Esophagus muscularis mucosa (tissue), 4 donors: ENCODE measurements at regions not wholly inside any gene's neighbourhood (a gene's known extent, or its start where the extent isn't known, plus 50 kb on each side); places are given as distances from the start of the nearest gene placed in this dataset.

Experiments used
- DNase-seq: peaks from one replicate; pipeline ENCODE4 v3.0.0-alpha.2; 2017; ENCODE audit errors: extremely low spot score
- H3K27ac ChIP-seq, 4 donors: fragments of 200-600 bp; sonication (generic); replicated peaks in 1 of 4; 1 replicate in 3 of 4; 2 replicates in 1 of 4; pipeline ENCODE4 v1.5.1; 2016 to 2019; ENCODE audit warnings: mild to moderate bottlenecking in 1 of 4
- H3K27me3 ChIP-seq, 4 donors: fragments of 200-600 bp; sonication (generic); one replicate each; pipeline versions ENCODE4 v1.5.1 to v1.6.0; 2016 to 2019
- H3K36me3 ChIP-seq, 4 donors: fragments of 200-600 bp; sonication (generic); one replicate each; pipeline ENCODE4 v1.5.1; 2016 to 2019
- H3K4me1 ChIP-seq, 4 donors: fragments of 200-600 bp; sonication (generic); one replicate each; pipeline ENCODE4 v1.5.1; 2016 to 2019
- H3K4me3 ChIP-seq, 4 donors: fragments of 200-600 bp; sonication (generic); 1 replicate in 2 of 4; 2 replicates in 2 of 4; pipeline ENCODE4 v1.5.1; 2016 to 2019; ENCODE audit warnings: mild to moderate bottlenecking in 4 of 4, moderate library complexity in 1 of 4
- H3K9me3 ChIP-seq, 4 donors: fragments of 200-600 bp; sonication (generic); 1 replicate in 3 of 4; 2 replicates in 1 of 4; pipeline ENCODE4 v1.5.1; 2016 to 2019
- CTCF ChIP-seq, 3 experiments: fragments of 200-600 bp in 2 of 3; fragments of 450-650 bp in 1 of 3; sonication (generic) in 2 of 3; IDR thresholded peaks; one replicate each; pipeline ENCODE4 v1.5.1; 2017 to 2019; ENCODE audit warnings: antibody characterized with exemption in 3 of 3, mild to moderate bottlenecking in 2 of 3, moderate library complexity in 1 of 3
- EP300 ChIP-seq: sonication (generic); formaldehyde crosslinking; IDR thresholded peaks from one replicate; pipeline ENCODE4 v1.6.1; 2017; ENCODE audit warnings: antibody characterized with exemption
- POLR2A ChIP-seq: fragments of 450-650 bp; IDR thresholded peaks from one replicate; pipeline ENCODE4 v1.6.1; 2017; ENCODE audit warnings: antibody characterized with exemption, moderate library complexity, mild to moderate bottlenecking, low read depth
- POLR2AphosphoS5 ChIP-seq, 2 donors: sonication (generic); formaldehyde crosslinking; IDR thresholded peaks; one replicate each; pipeline ENCODE4 v1.6.1; 2017; ENCODE audit warnings: antibody characterized with exemption in 2 of 2
- WGBS: methylation state at CpG from one replicate; pipeline ENCODE4 v1.1.5; 2018; 5-methylcytosine and 5-hydroxymethylcytosine counted together
- intact Hi-C: fragments of 100-400 bp; cut with DNase I; formaldehyde crosslinking; loops from one replicate; pipeline ENCODE4 v1.15.1; 2023

- WGBS: 84% methylated on average over 2 of the region's 2 CpGs
- DNase-seq: no peak
- intact Hi-C loops: no loop called here
- H3K27me3 ChIP-seq: no peaks in the 10 kb centered on the region
- H3K4me1 ChIP-seq: no peaks in the 10 kb centered on the region
- TF ChIP-seq EP300 (no peak), CTCF (IDR thresholded peaks at IDR 0.05) (no peak), POLR2AphosphoS5 (IDR thresholded peaks at IDR 0.05) (no peak), POLR2A (no peak)
- H3K27ac ChIP-seq: no peak overlapping the region
- H3K4me3 ChIP-seq: no peak overlapping the region
- H3K36me3 ChIP-seq: no peaks in the 10 kb centered on the region
- no peaks in the 10 kb centered on the region for H3K9me3 ChIP-seq
These were observed 161.3 kb upstream of the PHACTR1 start for GRCh38 chr6:12555267-12555666.

- H3K4me1 ChIP-seq: no peaks in the 10 kb centered on the region
- no peaks in the 10 kb centered on the region for H3K27me3 ChIP-seq
- H3K4me3 ChIP-seq: no peak overlapping the region
- 74% methylated on average over 3 of the region's 3 CpGs for WGBS
- intact Hi-C loops: no loop called here
- H3K27ac ChIP-seq: no peak overlapping the region
- no peak for TF ChIP-seq CTCF (IDR thresholded peaks at IDR 0.05)
- TF ChIP-seq POLR2A: no peak
- no peak for TF ChIP-seq POLR2AphosphoS5 (IDR thresholded peaks at IDR 0.05)
- no peak for TF ChIP-seq EP300
- H3K36me3 ChIP-seq: no peaks in the 10 kb centered on the region
- H3K9me3 ChIP-seq: peaks cover 0 to 2% (median 0%) of the 10 kb centered on the region in 4 donors
- no peak for DNase-seq
These were observed 160.8 kb upstream of the PHACTR1 start for GRCh38 chr6:12555781-12556180.

GRCh38 chr6:12557765-12558164 is 158.8 kb upstream of the PHACTR1 start:
- Histone ChIP-seq H3K4me1 (no peaks in the 10 kb centered on the region), H3K9me3 (peaks cover 0 to 17% (median 9%) of the 10 kb centered on the region in 4 donors), H3K27ac (no peak overlapping the region), H3K27me3 (no peaks in the 10 kb centered on the region), H3K4me3 (no peak overlapping the region), H3K36me3 (no peaks in the 10 kb centered on the region)
- no peak for DNase-seq
- intact Hi-C loops: no loop called here
- 82% methylated on average over 2 of the region's 2 CpGs for WGBS
- no peak for TF ChIP-seq POLR2AphosphoS5 (IDR thresholded peaks at IDR 0.05)
- no peak for TF ChIP-seq CTCF (IDR thresholded peaks at IDR 0.05)
- TF ChIP-seq EP300: no peak
- TF ChIP-seq POLR2A: no peak

GRCh38 chr6:12560315-12560714 is 156.3 kb upstream of the PHACTR1 start:
- no peaks in the 10 kb centered on the region for H3K27me3 ChIP-seq
- H3K4me3 ChIP-seq: no peak overlapping the region
- 92% methylated on average over 5 of the region's 5 CpGs for WGBS
- H3K9me3 ChIP-seq: peaks cover 0 to 17% (median 9%) of the 10 kb centered on the region in 4 donors
- intact Hi-C loops: no loop called here
- H3K27ac ChIP-seq: no peak overlapping the region
- no peak for DNase-seq
- no peaks in the 10 kb centered on the region for H3K4me1 ChIP-seq
- no peak for TF ChIP-seq POLR2A
- no peak for TF ChIP-seq POLR2AphosphoS5 (IDR thresholded peaks at IDR 0.05)
- TF ChIP-seq CTCF (IDR thresholded peaks at IDR 0.05): no peak
- no peak for TF ChIP-seq EP300
- H3K36me3 ChIP-seq: no peaks in the 10 kb centered on the region

GRCh38 chr6:12566618-12567123 is 149.9 kb upstream of the PHACTR1 start:
- no peak overlapping the region for H3K4me3 ChIP-seq
- no peaks in the 10 kb centered on the region for H3K36me3 ChIP-seq
- peaks cover 5 to 10% (median 7%) of the 10 kb centered on the region in 4 donors for H3K4me1 ChIP-seq
- TF ChIP-seq CTCF (IDR thresholded peaks at IDR 0.05) (no peak), POLR2A (no peak), EP300 (no peak), POLR2AphosphoS5 (IDR thresholded peaks at IDR 0.05) (no peak)
- DNase-seq: no peak
- no peaks in the 10 kb centered on the region for H3K27me3 ChIP-seq
- H3K27ac ChIP-seq: no peak overlapping the region
- intact Hi-C loops: no loop called here
- 94% methylated on average over 2 of the region's 2 CpGs for WGBS
- peaks cover 0 to 7% (median 5%) of the 10 kb centered on the region in 4 donors for H3K9me3 ChIP-seq
